ENCODE measurements at regions not wholly inside any gene's neighbourhood (a gene's known extent, or its start where the extent isn't known, plus 50 kb on each side); places are given as distances from the start of the nearest gene placed in this dataset.

DNA sequence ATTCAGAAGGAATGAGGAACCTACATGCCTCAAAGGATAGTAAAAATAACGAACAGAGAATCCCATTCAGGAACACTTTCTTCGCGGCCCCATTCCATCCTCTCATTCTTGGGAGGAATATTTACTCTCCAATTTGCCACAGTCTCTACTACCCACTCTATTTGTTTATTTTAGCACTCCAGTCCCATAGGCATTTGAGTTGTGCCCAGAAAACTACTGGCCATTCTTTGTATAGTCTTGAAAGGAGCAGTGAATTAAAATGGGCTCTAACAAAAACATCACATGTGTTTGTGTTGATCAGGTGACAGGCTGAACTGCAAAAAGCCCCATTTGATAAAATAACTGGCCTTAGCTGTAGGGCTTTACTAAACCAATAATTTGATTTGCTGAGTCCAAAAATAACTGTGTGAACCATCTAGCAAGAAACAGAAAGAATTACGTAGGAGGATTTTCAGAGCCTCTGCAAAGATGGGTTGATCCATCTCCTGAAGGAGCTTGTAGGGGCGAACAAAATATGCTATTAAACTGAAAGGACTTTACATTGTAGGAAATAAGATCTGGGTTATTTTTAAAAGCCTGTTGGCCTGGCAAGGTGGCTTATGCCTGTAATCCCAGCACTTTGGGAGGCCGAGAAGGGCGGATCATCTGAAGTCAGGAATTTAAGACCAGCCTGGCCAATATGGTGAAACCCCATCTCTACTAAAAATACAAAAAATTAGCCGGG is 142.3 kb upstream of the CPNE8 start:
- no peak for TF ChIP-seq YY1 (IDR thresholded peaks at IDR 0.05; ENCODE audit: insufficient read depth, insufficient read length)
- TF ChIP-seq SUZ12 (IDR thresholded peaks at IDR 0.05; ENCODE audit: extremely low read depth, insufficient read depth, insufficient read length), result no peak
